ENCODE measurements at regions not wholly inside any gene's neighbourhood (a gene's known extent, or its start where the extent isn't known, plus 50 kb on each side); places are given as distances from the start of the nearest gene placed in this dataset.

- TF ChIP-seq, protein P1, sequence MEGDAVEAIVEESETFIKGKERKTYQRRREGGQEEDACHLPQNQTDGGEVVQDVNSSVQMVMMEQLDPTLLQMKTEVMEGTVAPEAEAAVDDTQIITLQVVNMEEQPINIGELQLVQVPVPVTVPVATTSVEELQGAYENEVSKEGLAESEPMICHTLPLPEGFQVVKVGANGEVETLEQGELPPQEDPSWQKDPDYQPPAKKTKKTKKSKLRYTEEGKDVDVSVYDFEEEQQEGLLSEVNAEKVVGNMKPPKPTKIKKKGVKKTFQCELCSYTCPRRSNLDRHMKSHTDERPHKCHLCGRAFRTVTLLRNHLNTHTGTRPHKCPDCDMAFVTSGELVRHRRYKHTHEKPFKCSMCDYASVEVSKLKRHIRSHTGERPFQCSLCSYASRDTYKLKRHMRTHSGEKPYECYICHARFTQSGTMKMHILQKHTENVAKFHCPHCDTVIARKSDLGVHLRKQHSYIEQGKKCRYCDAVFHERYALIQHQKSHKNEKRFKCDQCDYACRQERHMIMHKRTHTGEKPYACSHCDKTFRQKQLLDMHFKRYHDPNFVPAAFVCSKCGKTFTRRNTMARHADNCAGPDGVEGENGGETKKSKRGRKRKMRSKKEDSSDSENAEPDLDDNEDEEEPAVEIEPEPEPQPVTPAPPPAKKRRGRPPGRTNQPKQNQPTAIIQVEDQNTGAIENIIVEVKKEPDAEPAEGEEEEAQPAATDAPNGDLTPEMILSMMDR (IDR thresholded peaks at IDR 0.05; ENCODE audit: low read depth, low read length, poor library complexity, severe bottlenecking): no peak
- no peak for TF ChIP-seq EZH2phosphoT487 (IDR thresholded peaks at IDR 0.05; ENCODE audit: borderline replicate concordance, low read length)
Observed at GRCh38 chr18:10142056-10142455, 228.2 kb downstream of the VAPA start.
